Adrenal gland (tissue), 9 donors: ENCODE measurements at regions not wholly inside any gene's neighbourhood (a gene's known extent, or its start where the extent isn't known, plus 50 kb on each side); places are given as distances from the start of the nearest gene placed in this dataset.

Experiments
- DNase-seq, 7 donors: peaks; one replicate each; pipeline ENCODE4 v3.0.0-alpha.2; 2019 to 2020
- H3K27ac ChIP-seq, 5 donors: fragments of 200-600 bp; sonication (generic) in 4 of 5; 1 replicate in 3 of 5; 2 replicates in 2 of 5; pipeline versions ENCODE4 v1.5.1 to v1.8.0; 2016 to 2020; ENCODE audit warnings: mild to moderate bottlenecking in 1 of 5
- H3K27me3 ChIP-seq: fragments of 200-600 bp; 2 replicates; pipeline ENCODE4 v1.8.0; 2021
- H3K36me3 ChIP-seq, 2 donors: fragments of 200-600 bp; replicated peaks in 1 of 2; 1 replicate in 1 of 2; 2 replicates in 1 of 2; pipeline versions ENCODE4 v1.5.1 to v1.8.0; 2018 to 2022
- H3K4me1 ChIP-seq, 2 donors: fragments of 200-600 bp; replicated peaks in 1 of 2; 1 replicate in 1 of 2; 2 replicates in 1 of 2; pipeline versions ENCODE4 v1.5.1 to v1.8.0; 2018 to 2021
- H3K4me3 ChIP-seq, 4 donors: fragments of 200-600 bp; sonication (generic) in 3 of 4; one replicate each; pipeline ENCODE4 v1.5.1; 2016 to 2018
- H3K9me3 ChIP-seq, 3 donors: fragments of 200-600 bp; sonication (generic) in 1 of 3; replicated peaks in 1 of 3; 1 replicate in 2 of 3; 2 replicates in 1 of 3; pipeline versions ENCODE4 v1.5.1 to v1.8.0; 2016 to 2021
- POLR2A ChIP-seq, 2 donors: fragments of 450-650 bp; IDR thresholded peaks; one replicate each; pipeline ENCODE4 v1.6.1; 2017; ENCODE audit warnings: antibody characterized with exemption in 2 of 2, mild to moderate bottlenecking in 2 of 2, moderate library complexity in 1 of 2
- WGBS, 4 donors: extraction: QIAGEN DNeasy Blood & Tissue Kit in 2 of 4; methylation state at CpG; one replicate each; pipeline versions ENCODE4 v1.1.5 to v1.1.7; 2013 to 2017; 5-methylcytosine and 5-hydroxymethylcytosine counted together
- intact Hi-C, 2 donors: fragments of 100-400 bp; cut with DNase I; formaldehyde crosslinking; loops; one replicate each; pipeline versions ENCODE4 v1.14.1 to v1.15.0; 2022 to 2023
- TF ChIP-seq, protein P1 (sequence below), 6 experiments: fragments of 450-650 bp in 4 of 6; fragments of 200-600 bp in 2 of 6; sonication (generic) in 1 of 6; IDR thresholded peaks; 1 replicate in 5 of 6; 2 replicates in 1 of 6; pipeline versions ENCODE4 v1.5.1 to v1.8.0; 2016 to 2021; ENCODE audit warnings: antibody characterized with exemption in 6 of 6, mild to moderate bottlenecking in 2 of 6, moderate library complexity in 1 of 6
- donor health status: healthy with polysubstance abuse.
- donor health status: Bipolar disorder and iron deficiency.
- donor health status: DM: yes; HTN: yes; CAD: no.
- donor health status: DM: no; HTN: no; CAD: no.
- donor health status: DM: no; HTN: no; CAD: no.

DNA sequence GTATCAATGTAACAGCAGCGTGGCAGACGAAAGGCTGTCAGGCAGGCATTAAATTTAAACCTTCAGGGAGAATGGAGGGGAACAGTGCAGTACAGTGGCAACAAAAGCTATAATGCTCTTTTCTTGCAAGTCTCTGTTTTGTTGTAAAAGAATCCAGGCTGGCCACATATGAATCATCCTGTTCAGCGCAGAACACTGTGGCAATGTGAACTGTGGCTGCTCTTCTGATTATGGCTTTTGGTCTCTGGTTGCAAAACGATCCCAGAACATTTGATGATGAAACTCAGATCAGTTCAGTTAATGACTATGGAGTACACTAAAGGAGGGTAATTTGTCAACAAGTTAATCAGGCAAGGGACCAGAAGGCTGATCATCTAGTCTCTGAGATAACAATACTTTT is 219.7 kb upstream of the SGO1 start:
- TF ChIP-seq, protein P1, sequence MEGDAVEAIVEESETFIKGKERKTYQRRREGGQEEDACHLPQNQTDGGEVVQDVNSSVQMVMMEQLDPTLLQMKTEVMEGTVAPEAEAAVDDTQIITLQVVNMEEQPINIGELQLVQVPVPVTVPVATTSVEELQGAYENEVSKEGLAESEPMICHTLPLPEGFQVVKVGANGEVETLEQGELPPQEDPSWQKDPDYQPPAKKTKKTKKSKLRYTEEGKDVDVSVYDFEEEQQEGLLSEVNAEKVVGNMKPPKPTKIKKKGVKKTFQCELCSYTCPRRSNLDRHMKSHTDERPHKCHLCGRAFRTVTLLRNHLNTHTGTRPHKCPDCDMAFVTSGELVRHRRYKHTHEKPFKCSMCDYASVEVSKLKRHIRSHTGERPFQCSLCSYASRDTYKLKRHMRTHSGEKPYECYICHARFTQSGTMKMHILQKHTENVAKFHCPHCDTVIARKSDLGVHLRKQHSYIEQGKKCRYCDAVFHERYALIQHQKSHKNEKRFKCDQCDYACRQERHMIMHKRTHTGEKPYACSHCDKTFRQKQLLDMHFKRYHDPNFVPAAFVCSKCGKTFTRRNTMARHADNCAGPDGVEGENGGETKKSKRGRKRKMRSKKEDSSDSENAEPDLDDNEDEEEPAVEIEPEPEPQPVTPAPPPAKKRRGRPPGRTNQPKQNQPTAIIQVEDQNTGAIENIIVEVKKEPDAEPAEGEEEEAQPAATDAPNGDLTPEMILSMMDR (IDR thresholded peaks at IDR 0.05) = no peak
- TF ChIP-seq POLR2A (IDR thresholded peaks at IDR 0.05) = no peak
- Histone ChIP-seq H3K9me3 (no peaks in the 10 kb centered on the region), H3K4me1 (no peaks in the 10 kb centered on the region), H3K27me3 (no peaks in the 10 kb centered on the region), H3K4me3 (no peak overlapping the region), H3K27ac (no peak overlapping the region), H3K36me3 (no peaks in the 10 kb centered on the region)
- intact Hi-C loops = no loop called here
- 53 to 76% (median 69%) methylated on average over 4 of the region's 4 CpGs for WGBS, 4 donors
- DNase-seq = no peak

DNA sequence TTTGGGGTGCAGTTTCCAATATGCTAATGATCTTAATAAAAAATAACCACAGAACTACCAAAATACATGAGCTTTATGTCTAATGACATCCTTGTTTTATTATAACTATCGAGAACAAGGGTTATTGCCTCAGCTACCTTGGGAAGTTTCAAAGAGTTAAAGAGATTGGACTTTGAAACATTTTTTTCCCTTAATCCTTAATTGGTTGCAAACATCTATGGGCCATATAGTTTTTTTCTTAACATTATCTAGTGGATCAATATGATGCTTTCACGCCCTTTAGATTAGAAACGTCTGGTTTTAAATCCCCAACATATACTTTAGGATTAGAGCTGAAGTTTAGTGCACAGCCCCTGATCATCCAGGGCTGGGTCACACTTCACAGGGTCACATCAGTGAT is 219.2 kb upstream of the SGO1 start:
- WGBS, 4 donors = 71 to 89% (median 86%) methylated on average over 3 of the region's 3 CpGs
- Histone ChIP-seq H3K4me1 (no peaks in the 10 kb centered on the region), H3K4me3 (no peak overlapping the region), H3K27me3 (no peaks in the 10 kb centered on the region), H3K36me3 (no peaks in the 10 kb centered on the region), H3K27ac (no peak overlapping the region), H3K9me3 (no peaks in the 10 kb centered on the region)
- TF ChIP-seq, protein P1 (IDR thresholded peaks at IDR 0.05) = no peak
- no peak for DNase-seq
- intact Hi-C loops = no loop called here

DNA sequence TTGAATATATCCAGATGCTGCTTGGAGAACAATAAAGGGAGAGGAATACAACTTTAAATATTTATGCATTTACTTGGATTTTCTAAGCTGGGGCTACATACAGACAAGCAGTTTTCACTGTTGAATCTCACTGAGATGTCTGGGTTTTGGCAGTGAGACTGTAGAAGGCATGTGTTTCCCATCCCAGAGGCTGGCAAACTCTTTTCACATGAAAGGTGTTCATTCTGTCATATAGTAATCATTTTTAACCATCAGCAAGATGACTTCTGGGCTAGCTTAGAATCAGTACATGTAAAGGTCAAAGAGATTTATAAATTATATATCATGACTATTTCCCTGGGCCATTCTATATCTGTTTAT is 218.7 kb upstream of the SGO1 start:
- Histone ChIP-seq H3K36me3 (no peaks in the 10 kb centered on the region), H3K27ac (no peak overlapping the region), H3K4me3 (no peak overlapping the region), H3K9me3 (no peaks in the 10 kb centered on the region), H3K27me3 (no peaks in the 10 kb centered on the region), H3K4me1 (no peaks in the 10 kb centered on the region)
- no peak for DNase-seq
- TF ChIP-seq POLR2A (IDR thresholded peaks at IDR 0.05) = no peak
- TF ChIP-seq, protein P1 (IDR thresholded peaks at IDR 0.05) = no peak
- intact Hi-C loops = no loop called here

DNA sequence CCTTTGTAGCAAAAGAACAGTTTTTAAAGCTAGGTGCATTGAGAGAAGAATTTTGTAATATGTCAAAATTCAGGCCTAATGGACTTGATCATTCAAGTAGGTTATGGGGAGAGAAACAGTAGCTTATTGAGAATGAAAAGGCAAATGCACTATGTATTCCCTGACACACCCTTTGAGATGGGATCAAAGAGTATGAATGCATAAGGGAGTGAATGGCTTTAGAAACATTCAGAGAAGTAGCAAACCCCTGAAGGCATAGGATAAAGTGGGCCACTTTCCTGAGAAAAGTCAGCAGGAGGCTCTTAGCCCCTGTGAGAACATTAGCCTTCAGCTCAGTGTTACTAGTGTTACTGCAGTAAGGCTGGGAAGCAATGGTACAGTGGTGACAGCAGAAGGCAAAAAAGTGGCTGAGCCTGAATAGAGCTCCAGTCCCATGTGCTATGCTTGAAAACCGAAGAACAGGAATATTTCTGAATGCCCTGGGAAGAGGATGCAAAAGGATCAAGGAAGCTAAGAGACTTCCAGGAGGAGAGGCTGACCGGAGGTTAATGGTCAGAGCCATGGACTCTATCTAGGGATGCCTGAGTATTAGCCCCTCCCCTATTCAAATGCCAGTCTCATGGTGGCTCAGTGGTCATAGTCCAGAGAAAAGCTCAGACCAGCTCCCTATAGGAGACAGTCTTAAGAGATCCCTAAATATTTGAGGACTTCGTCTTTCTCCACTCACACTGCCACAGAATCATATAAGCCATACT is 218.2 kb upstream of the SGO1 start:
- WGBS, 4 donors = 69 to 91% (median 84%) methylated on average over 3 of the region's 3 CpGs
- H3K9me3 ChIP-seq = no peaks in the 10 kb centered on the region

DNA sequence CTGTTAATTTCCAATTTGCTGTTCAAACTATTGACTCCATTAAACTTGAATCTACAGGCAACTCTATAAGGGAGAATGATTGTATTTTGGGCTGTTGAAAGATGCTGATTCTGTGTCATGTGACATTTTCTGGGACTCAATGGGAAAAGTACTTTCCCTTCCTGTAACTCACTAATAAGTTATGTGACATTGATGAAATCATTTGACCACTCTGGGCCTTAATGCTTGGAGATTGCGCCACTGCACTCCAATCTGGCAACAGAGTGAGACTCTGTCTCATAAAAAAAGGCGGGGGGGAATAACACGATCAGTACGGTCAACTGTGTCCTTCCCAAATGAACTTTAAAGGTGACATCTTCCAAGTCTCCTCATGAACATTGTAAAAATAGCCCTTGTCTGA is 215.2 kb upstream of the SGO1 start:
- no peak for DNase-seq
- H3K27ac ChIP-seq = no peak overlapping the region
- no peaks in the 10 kb centered on the region for H3K4me1 ChIP-seq
- TF ChIP-seq, protein P1 (IDR thresholded peaks at IDR 0.05) = no peak
- no peak for TF ChIP-seq POLR2A (IDR thresholded peaks at IDR 0.05)
- H3K9me3 ChIP-seq = no peaks in the 10 kb centered on the region
- H3K36me3 ChIP-seq = no peaks in the 10 kb centered on the region
- WGBS, 4 donors = 93 to 96% (median 95%) methylated on average over 4 of the region's 4 CpGs
- H3K4me3 ChIP-seq = no peak overlapping the region
- no peaks in the 10 kb centered on the region for H3K27me3 ChIP-seq
- intact Hi-C loops = no loop called here

More for the DNA sequence above, 218.2 kb upstream of the SGO1 start:
- intact Hi-C loops = no loop called here
- no peak for DNase-seq
- Histone ChIP-seq H3K36me3 (no peaks in the 10 kb centered on the region), H3K4me1 (no peaks in the 10 kb centered on the region), H3K27ac (no peak overlapping the region), H3K4me3 (no peak overlapping the region), H3K27me3 (no peaks in the 10 kb centered on the region)
- no peak for TF ChIP-seq POLR2A (IDR thresholded peaks at IDR 0.05)
